DND-41 (cell line): ENCODE measurements at regions not wholly inside any gene's neighbourhood (a gene's known extent, or its start where the extent isn't known, plus 50 kb on each side); places are given as distances from the start of the nearest gene placed in this dataset.
"Not testable (repeated sequence)": the region's sequence is repeated elsewhere in the genome, so short reads cannot be mapped to it uniquely, and the experiment has no call there.

Source experiments
- ATAC-seq: fragments of 200-7000 bp; cut with Tn5 transposase; 3 replicates; pipeline ENCODE4 v1.9.1; 2021; ENCODE audit warnings: low read depth; ENCODE audit not compliant: insufficient read depth
- DNase-seq: peaks from one replicate; pipeline ENCODE4 v3.0.0-alpha.2; 2020
- H2AFZ ChIP-seq: 2 replicates; pipeline ENCODE4 v1.6.0; 2012; ENCODE audit warnings: low read depth, low read length
- H3K27ac ChIP-seq: 2 replicates; pipeline ENCODE4 v1.5.1; 2012; ENCODE audit warnings: low read length, inconsistent platforms
- H3K27me3 ChIP-seq: fragments of 200-600 bp; sonication (generic); 2 replicates; pipeline ENCODE4 v1.6.0; 2012; ENCODE audit warnings: low read length, mild to moderate bottlenecking, inconsistent platforms; ENCODE audit not compliant: insufficient read depth, poor library complexity
- H3K36me3 ChIP-seq: 2 replicates; pipeline ENCODE4 v1.5.1; 2012; ENCODE audit warnings: low read length, inconsistent platforms; ENCODE audit not compliant: insufficient read depth
- H3K4me1 ChIP-seq: 2 replicates; pipeline ENCODE4 v1.5.1; 2012; ENCODE audit warnings: mild to moderate bottlenecking, low read length; ENCODE audit not compliant: insufficient read depth
- H3K4me2 ChIP-seq: 2 replicates; pipeline ENCODE4 v1.6.0; 2012; ENCODE audit warnings: mild to moderate bottlenecking, moderate library complexity, low read length, inconsistent platforms; ENCODE audit not compliant: insufficient read depth
- H3K4me3 ChIP-seq, 2 experiments: fragments of 200-600 bp in 1 of 2; shearing (Covaris generic) in 1 of 2; 2 replicates each; pipeline ENCODE4 v1.5.1; 2012 to 2016; ENCODE audit warnings: inconsistent platforms in 2 of 2, low read length in 2 of 2, mild to moderate bottlenecking in 2 of 2, low read depth in 1 of 2, moderate library complexity in 1 of 2
- H3K79me2 ChIP-seq: 2 replicates; pipeline ENCODE4 v1.6.0; 2012; ENCODE audit warnings: low read length, inconsistent platforms; ENCODE audit not compliant: insufficient read depth
- H3K9ac ChIP-seq: 2 replicates; pipeline ENCODE4 v1.6.0; 2012; ENCODE audit warnings: low read depth, mild to moderate bottlenecking, inconsistent platforms, low read length, moderate library complexity
- H3K9me3 ChIP-seq: 2 replicates; pipeline ENCODE4 v1.5.1; 2012; ENCODE audit warnings: low read length, moderate library complexity, mild to moderate bottlenecking, inconsistent platforms; ENCODE audit not compliant: insufficient read depth, severe bottlenecking
- H4K20me1 ChIP-seq: 2 replicates; pipeline ENCODE4 v1.6.0; 2012; ENCODE audit warnings: low read length; ENCODE audit not compliant: insufficient read depth
- EZH2 ChIP-seq: IDR thresholded peaks from 3 replicates; pipeline ENCODE4 v1.6.1; 2012; ENCODE audit warnings: borderline replicate concordance, low read depth, mild to moderate bottlenecking, moderate library complexity, low read length, inconsistent platforms; ENCODE audit not compliant: severe bottlenecking
- TF ChIP-seq, protein P1 (sequence below): IDR thresholded peaks from 2 replicates; pipeline ENCODE4 v1.5.1; 2012; ENCODE audit warnings: borderline replicate concordance, low read length, moderate library complexity, mild to moderate bottlenecking; ENCODE audit not compliant: poor library complexity, severe bottlenecking; ENCODE audit errors: extremely low read depth

DNA sequence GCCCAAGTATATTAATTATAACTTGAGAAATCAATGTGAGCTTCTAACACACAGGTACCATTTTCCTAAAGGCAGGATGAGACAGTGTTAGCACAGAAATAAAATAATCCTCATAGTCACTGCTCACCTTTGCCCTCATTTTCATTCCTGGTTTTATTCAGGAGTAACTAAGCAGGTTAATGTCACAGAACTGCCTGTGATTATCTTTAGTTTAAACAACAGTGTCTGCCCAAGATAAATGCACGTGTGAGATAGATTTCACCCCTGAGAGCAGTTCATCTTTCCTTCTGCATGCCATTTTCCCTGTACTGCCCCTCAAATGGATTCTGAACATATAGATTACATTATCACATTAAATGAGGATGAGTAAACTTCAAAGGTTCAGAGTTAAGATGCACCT lies 250.7 kb downstream of the RMST start:
- H3K9me3 ChIP-seq = no peaks in the 10 kb centered on the region
- H3K79me2 ChIP-seq = no peaks in the 10 kb centered on the region
- no peaks in the 10 kb centered on the region for H3K4me1 ChIP-seq
- TF ChIP-seq EZH2 = no peak
- TF ChIP-seq, protein P1, sequence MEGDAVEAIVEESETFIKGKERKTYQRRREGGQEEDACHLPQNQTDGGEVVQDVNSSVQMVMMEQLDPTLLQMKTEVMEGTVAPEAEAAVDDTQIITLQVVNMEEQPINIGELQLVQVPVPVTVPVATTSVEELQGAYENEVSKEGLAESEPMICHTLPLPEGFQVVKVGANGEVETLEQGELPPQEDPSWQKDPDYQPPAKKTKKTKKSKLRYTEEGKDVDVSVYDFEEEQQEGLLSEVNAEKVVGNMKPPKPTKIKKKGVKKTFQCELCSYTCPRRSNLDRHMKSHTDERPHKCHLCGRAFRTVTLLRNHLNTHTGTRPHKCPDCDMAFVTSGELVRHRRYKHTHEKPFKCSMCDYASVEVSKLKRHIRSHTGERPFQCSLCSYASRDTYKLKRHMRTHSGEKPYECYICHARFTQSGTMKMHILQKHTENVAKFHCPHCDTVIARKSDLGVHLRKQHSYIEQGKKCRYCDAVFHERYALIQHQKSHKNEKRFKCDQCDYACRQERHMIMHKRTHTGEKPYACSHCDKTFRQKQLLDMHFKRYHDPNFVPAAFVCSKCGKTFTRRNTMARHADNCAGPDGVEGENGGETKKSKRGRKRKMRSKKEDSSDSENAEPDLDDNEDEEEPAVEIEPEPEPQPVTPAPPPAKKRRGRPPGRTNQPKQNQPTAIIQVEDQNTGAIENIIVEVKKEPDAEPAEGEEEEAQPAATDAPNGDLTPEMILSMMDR = no peak
- H3K9ac ChIP-seq = no peak overlapping the region
- no peak overlapping the region for H2AFZ ChIP-seq
- no peaks in the 10 kb centered on the region for H3K27me3 ChIP-seq
- no peaks in the 10 kb centered on the region for H3K36me3 ChIP-seq
- no peaks in the 10 kb centered on the region for H4K20me1 ChIP-seq
- H3K4me2 ChIP-seq = no peak overlapping the region
- DNase-seq (no peak), ATAC-seq (no peak)
- H3K27ac ChIP-seq = no peak overlapping the region
- no peak overlapping the region for H3K4me3 ChIP-seq

DNA sequence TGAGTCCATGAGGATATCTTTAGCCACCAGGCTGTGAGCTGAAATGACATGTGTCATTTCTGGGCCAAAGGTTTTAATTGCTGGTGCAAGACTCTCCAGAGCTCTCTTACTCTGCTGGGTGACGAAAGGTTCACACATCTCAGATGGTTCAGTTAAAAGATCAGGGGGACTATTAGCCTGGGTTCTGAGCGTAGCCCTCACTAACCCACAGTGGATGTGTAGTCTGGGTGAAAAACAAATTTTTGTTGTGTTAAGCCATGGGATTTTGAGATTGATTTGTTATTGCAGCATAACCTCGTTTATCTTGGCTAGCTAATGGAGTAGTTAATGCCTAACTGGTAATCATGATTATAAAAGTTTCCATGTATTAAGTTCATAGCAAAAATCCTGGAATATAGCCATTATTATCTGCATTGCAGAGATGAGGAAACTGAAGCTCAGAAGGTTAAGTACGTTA lies 251.5 kb downstream of the RMST start:
- DNase-seq (no peak), ATAC-seq (no peak)
- Histone ChIP-seq H3K79me2 (no peaks in the 10 kb centered on the region), H2AFZ (no peak overlapping the region), H3K4me1 (no peaks in the 10 kb centered on the region), H4K20me1 (no peaks in the 10 kb centered on the region), H3K36me3 (no peaks in the 10 kb centered on the region), H3K9ac (no peak overlapping the region), H3K9me3 (no peaks in the 10 kb centered on the region), H3K4me3 (no peak overlapping the region), H3K27me3 (no peaks in the 10 kb centered on the region), H3K4me2 (no peak overlapping the region), H3K27ac (no peak overlapping the region)
- TF ChIP-seq, protein P1 = no peak
- no peak for TF ChIP-seq EZH2

DNA sequence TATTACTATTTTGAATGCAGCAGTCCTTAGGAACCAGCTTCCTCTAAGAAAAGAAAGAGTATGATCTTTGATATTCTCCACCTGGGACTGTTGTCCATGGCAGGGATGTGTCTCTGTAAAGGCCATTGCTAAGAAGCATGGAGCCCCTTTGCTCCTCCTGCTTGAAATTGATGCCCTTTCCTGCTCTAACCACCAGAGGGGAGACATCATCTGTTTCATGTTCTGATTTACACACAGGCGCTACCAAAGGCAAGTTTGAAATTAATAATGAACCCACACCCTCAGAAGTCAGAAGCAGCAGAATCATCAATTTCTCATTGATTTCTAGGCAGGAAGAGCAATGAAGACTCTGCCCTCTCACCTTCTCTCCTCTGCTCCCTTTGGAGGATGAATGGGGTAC lies 253.8 kb downstream of the RMST start:
- no peak overlapping the region for H3K4me2 ChIP-seq
- DNase-seq (no peak), ATAC-seq (0 out of 3 replicates have a peak, but pooled peaks have one; percentile 33)
- H3K79me2 ChIP-seq = no peaks in the 10 kb centered on the region
- H3K36me3 ChIP-seq = no peaks in the 10 kb centered on the region
- no peak overlapping the region for H3K4me3 ChIP-seq
- no peaks in the 10 kb centered on the region for H3K4me1 ChIP-seq
- H4K20me1 ChIP-seq = no peaks in the 10 kb centered on the region
- TF ChIP-seq, protein P1 = peak; percentile 45
- TF ChIP-seq EZH2 = no peak
- H3K9ac ChIP-seq = no peak overlapping the region
- H2AFZ ChIP-seq = no peak overlapping the region
- H3K27me3 ChIP-seq = no peaks in the 10 kb centered on the region
- H3K27ac ChIP-seq = no peak overlapping the region
- H3K9me3 ChIP-seq = no peaks in the 10 kb centered on the region

DNA sequence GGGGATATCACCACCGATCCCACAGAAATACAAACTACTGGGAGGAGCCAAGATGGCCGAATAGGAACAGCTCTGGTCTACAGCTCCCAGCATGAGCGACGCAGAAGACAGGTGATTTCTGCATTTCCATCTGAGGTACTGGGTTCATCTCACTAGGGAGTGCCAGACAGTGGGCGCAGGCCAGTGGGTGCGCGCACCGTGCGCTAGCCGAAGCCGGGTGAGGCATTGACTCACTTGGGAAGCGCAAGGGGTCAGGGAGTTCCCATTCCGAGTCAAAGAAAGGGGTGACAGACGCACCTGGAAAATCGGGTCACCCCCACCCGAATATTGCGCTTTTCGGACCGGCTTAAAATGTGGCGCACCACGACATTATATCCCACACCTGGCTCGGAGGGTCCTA lies 261.2 kb downstream of the RMST start:
- ATAC-seq, H2AFZ ChIP-seq: not testable (repeated sequence)

More for the DNA sequence above, 261.2 kb downstream of the RMST start:
- H3K79me2 ChIP-seq, H3K4me1 ChIP-seq, H3K27ac ChIP-seq, DNase-seq, H3K27me3 ChIP-seq, H4K20me1 ChIP-seq, H3K9me3 ChIP-seq, H3K4me2 ChIP-seq, H3K9ac ChIP-seq, H3K4me3 ChIP-seq, H3K36me3 ChIP-seq: not testable (repeated sequence)
